ENCODE measurements at regions not wholly inside any gene's neighbourhood (a gene's known extent, or its start where the extent isn't known, plus 50 kb on each side); places are given as distances from the start of the nearest gene placed in this dataset.

GRCh38 chr20:52261792-52262191 lies 70.2 kb upstream of the ZFP64 start:
- DNase-seq (ENCODE audit: low read depth), result no peak

- no peak for DNase-seq (ENCODE audit: low read depth)
Measured at GRCh38 chr20:52259295-52259694, 67.7 kb upstream of the ZFP64 start.

DNA sequence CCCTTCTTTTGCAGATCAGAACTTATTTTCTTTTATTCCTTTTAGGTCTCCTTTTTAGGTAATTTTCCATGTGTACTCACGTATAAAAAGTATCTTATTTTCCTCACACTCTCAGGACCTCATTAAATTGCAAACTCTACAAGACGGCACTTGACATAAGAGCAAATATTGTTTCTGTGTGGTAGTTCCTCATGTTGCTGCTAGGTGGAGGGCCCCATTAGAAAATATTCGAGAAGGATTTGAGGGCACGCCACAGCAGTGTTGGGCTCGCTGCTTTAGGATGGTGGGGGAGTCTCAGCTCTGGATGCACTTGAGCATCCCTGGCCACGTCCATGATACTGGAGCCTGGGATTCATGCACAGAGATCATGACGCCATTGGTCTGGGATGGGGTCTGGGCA lies 64.9 kb upstream of the ZFP64 start:
- no peak for DNase-seq (ENCODE audit: low read depth)

DNA sequence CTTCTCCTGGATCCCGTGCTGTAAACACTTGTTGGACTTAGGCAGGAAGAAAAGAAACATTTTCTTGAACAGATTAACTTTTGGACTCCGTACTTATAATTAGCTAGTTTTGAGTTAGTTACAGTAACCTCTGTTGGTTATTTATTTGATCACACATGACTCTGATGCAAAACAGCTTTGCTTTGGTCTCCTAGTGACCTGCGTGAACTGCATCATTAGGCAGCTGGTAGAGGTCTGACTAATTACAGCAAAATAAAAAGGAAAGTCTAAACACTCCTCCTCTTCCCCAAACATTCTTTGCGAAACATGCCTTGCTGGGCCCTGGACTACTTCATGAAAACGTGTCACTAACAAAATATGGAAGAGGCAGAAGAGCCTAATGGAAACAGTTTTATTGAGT lies 61.1 kb upstream of the ZFP64 start:
- no peak for DNase-seq (ENCODE audit: low read depth)

- no peak for DNase-seq (ENCODE audit: low read depth)
Measured at GRCh38 chr20:52251827-52252226, 60.2 kb upstream of the ZFP64 start.

- DNase-seq (ENCODE audit: low read depth), result no peak
Measured at GRCh38 chr20:52251136-52251700, 59.6 kb upstream of the ZFP64 start.

DNA sequence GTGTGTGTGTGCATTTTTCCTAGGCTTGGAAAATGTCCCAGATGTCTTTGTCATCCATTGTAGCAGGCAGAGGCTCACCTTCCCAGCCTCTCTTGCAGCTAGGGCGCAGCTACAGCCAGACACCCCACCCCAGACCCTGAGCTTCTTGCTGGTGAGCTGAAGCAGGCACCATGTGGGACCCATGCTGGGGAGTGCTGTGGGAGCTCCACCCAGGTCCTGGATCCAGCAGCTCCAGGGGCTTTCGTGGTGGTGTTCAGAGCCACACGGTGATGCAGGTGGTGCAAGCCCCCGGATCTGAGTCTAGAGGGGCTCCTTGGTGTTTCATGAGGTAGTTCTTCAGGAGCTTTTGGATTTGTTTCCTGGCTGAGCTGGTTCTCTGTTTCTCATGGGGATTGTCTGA lies 56.0 kb upstream of the ZFP64 start:
- DNase-seq (ENCODE audit: low read depth), result no peak

- DNase-seq (ENCODE audit: low read depth), result no peak
Measured at GRCh38 chr20:52246366-52246765, 54.8 kb upstream of the ZFP64 start.

- no peak for DNase-seq (ENCODE audit: low read depth)
Measured at GRCh38 chr20:52244702-52245101, 53.1 kb upstream of the ZFP64 start.

GRCh38 chr20:52242237-52243230 lies 51.0 kb upstream of the ZFP64 start:
- DNase-seq (ENCODE audit: low read depth), result no peak

Data from T-helper 22 cell (primary cell).